ENCODE measurements at regions not wholly inside any gene's neighbourhood (a gene's known extent, or its start where the extent isn't known, plus 50 kb on each side); places are given as distances from the start of the nearest gene placed in this dataset.

GRCh38 chr7:41788556-41788955 lies 85.7 kb upstream of the INHBA start:
- H3K27ac ChIP-seq (replicated peaks), result no peak overlapping the region
- intact Hi-C loops (cut with micrococcal nuclease), result no loop called here
- H3K4me1 ChIP-seq, result no peaks in the 10 kb centered on the region
- H3K27me3 ChIP-seq (ENCODE audit: low read depth), result no peaks in the 10 kb centered on the region
- no peaks in the 10 kb centered on the region for H3K9me3 ChIP-seq (replicated peaks)
- no peaks in the 10 kb centered on the region for H3K36me3 ChIP-seq
- no peak for TF ChIP-seq CTCF (IDR thresholded peaks at IDR 0.05; ENCODE audit: borderline replicate concordance)
- no peak for DNase-seq
- H3K4me3 ChIP-seq, result no peak overlapping the region

GRCh38 chr7:41787651-41788350 lies 84.9 kb upstream of the INHBA start:
- H3K4me3 ChIP-seq, result no peak overlapping the region
- H3K27me3 ChIP-seq (ENCODE audit: low read depth), result no peaks in the 10 kb centered on the region
- H3K4me1 ChIP-seq, result no peaks in the 10 kb centered on the region
- no peak for DNase-seq
- H3K36me3 ChIP-seq, result no peaks in the 10 kb centered on the region
- no peak for TF ChIP-seq CTCF (IDR thresholded peaks at IDR 0.05; ENCODE audit: borderline replicate concordance)
- H3K9me3 ChIP-seq (replicated peaks), result no peaks in the 10 kb centered on the region
- intact Hi-C loops (cut with micrococcal nuclease), result no loop called here
- no peak overlapping the region for H3K27ac ChIP-seq (replicated peaks)

- no peak for DNase-seq
- no peaks in the 10 kb centered on the region for H3K27me3 ChIP-seq (ENCODE audit: low read depth)
- TF ChIP-seq CTCF (IDR thresholded peaks at IDR 0.05; ENCODE audit: borderline replicate concordance), result no peak
- no peak overlapping the region for H3K27ac ChIP-seq (replicated peaks)
- H3K4me1 ChIP-seq, result no peaks in the 10 kb centered on the region
- H3K36me3 ChIP-seq, result no peaks in the 10 kb centered on the region
- intact Hi-C loops (cut with micrococcal nuclease), result no loop called here
- no peak overlapping the region for H3K4me3 ChIP-seq
- no peaks in the 10 kb centered on the region for H3K9me3 ChIP-seq (replicated peaks)
Measured at GRCh38 chr7:41786944-41787343, 84.1 kb upstream of the INHBA start.

- Histone ChIP-seq H3K9me3 (replicated peaks) (no peaks in the 10 kb centered on the region), H3K36me3 (no peaks in the 10 kb centered on the region), H3K27ac (replicated peaks) (no peak overlapping the region), H3K4me1 (no peaks in the 10 kb centered on the region), H3K4me3 (no peak overlapping the region), H3K27me3 (ENCODE audit: low read depth) (no peaks in the 10 kb centered on the region)
- intact Hi-C loops (cut with micrococcal nuclease), result no loop called here
- no peak for DNase-seq
- TF ChIP-seq CTCF (IDR thresholded peaks at IDR 0.05; ENCODE audit: borderline replicate concordance), result no peak
Measured at GRCh38 chr7:41786404-41786803, 83.5 kb upstream of the INHBA start.

GRCh38 chr7:41785840-41786239 lies 83.0 kb upstream of the INHBA start:
- Histone ChIP-seq H3K27me3 (ENCODE audit: low read depth) (no peaks in the 10 kb centered on the region), H3K36me3 (no peaks in the 10 kb centered on the region), H3K9me3 (replicated peaks) (no peaks in the 10 kb centered on the region), H3K27ac (replicated peaks) (no peak overlapping the region), H3K4me3 (no peak overlapping the region), H3K4me1 (no peaks in the 10 kb centered on the region)
- intact Hi-C loops (cut with micrococcal nuclease), result no loop called here
- TF ChIP-seq CTCF (IDR thresholded peaks at IDR 0.05; ENCODE audit: borderline replicate concordance), result no peak
- DNase-seq, result no peak
